ENCODE measurements at regions not wholly inside any gene's neighbourhood (a gene's known extent, or its start where the extent isn't known, plus 50 kb on each side); places are given as distances from the start of the nearest gene placed in this dataset.

- TF ChIP-seq MAX (IDR thresholded peaks at IDR 0.05; ENCODE audit: low read depth, low read length): no peak
- TF ChIP-seq CTCF (IDR thresholded peaks at IDR 0.05; ENCODE audit: low read depth, low read length): no peak
- no peak for TF ChIP-seq POLR2A (IDR thresholded peaks at IDR 0.05; ENCODE audit: extremely low read depth, insufficient read length)
- no peak for TF ChIP-seq MYC (IDR thresholded peaks at IDR 0.05; ENCODE audit: low read depth, low read length)
Measured at GRCh38 chr5:68431186-68431585, 215.6 kb downstream of the PIK3R1 start.
